ENCODE measurements at regions not wholly inside any gene's neighbourhood (a gene's known extent, or its start where the extent isn't known, plus 50 kb on each side); places are given as distances from the start of the nearest gene placed in this dataset.

- TF ChIP-seq CTCF (conservative IDR thresholded peaks at IDR 0.05; ENCODE audit: low read length) (no peak), EZH2phosphoT487 (IDR thresholded peaks at IDR 0.05; ENCODE audit: borderline replicate concordance, low read depth, low read length) (no peak)
Measured at GRCh38 chr16:55052348-55052734, 121.7 kb downstream of the IRX5 start.
